SK-N-SH treated with all-trans-retinoic acid at 6 μM for 48 hours (cell line): ENCODE measurements at regions not wholly inside any gene's neighbourhood (a gene's known extent, or its start where the extent isn't known, plus 50 kb on each side); places are given as distances from the start of the nearest gene placed in this dataset.

Source experiments
- ATAC-seq: fragments of 200-7000 bp; cut with Tn5 transposase; 3 replicates; pipeline ENCODE4 v1.9.1; 2020; ENCODE audit warnings: mild to moderate bottlenecking, moderate library complexity
- ARNTL ChIP-seq: fragments of 450-650 bp; formaldehyde crosslinking; IDR thresholded peaks from 2 replicates; pipeline ENCODE4 v1.5.0; 2020; ENCODE audit warnings: low read depth, mild to moderate bottlenecking, moderate library complexity, borderline replicate concordance
- BACH2 ChIP-seq: fragments of 250-450 bp; sonication (Bioruptor Pico); IDR thresholded peaks from 2 replicates; pipeline ENCODE4 v1.9.0; 2021; ENCODE audit warnings: mild to moderate bottlenecking, borderline replicate concordance
- CSDC2 ChIP-seq: fragments of 250-450 bp; sonication (Bioruptor Pico); IDR thresholded peaks from 2 replicates; pipeline ENCODE4 v1.5.0; 2020; ENCODE audit warnings: mild to moderate bottlenecking, moderate library complexity
- ESRRG ChIP-seq: fragments of 250-450 bp; sonication (Bioruptor Pico); IDR thresholded peaks from 2 replicates; pipeline ENCODE4 v1.6.1; 2021; ENCODE audit warnings: mild to moderate bottlenecking
- GLIS3 ChIP-seq: fragments of 250-450 bp; sonication (Bioruptor Pico); IDR thresholded peaks from 2 replicates; pipeline ENCODE4 v1.5.0; 2020; ENCODE audit warnings: mild to moderate bottlenecking, moderate library complexity
- ISL1 ChIP-seq: fragments of 250-450 bp; sonication (Bioruptor Pico); IDR thresholded peaks from 2 replicates; pipeline ENCODE4 v2.1.2; 2022; ENCODE audit warnings: mild to moderate bottlenecking, moderate library complexity
- OSR1 ChIP-seq: fragments of 250-450 bp; sonication (Bioruptor Pico); IDR thresholded peaks from 2 replicates; pipeline ENCODE4 v1.8.0; 2022; ENCODE audit warnings: moderate library complexity, mild to moderate bottlenecking, inconsistent platforms
- PPARA ChIP-seq: fragments of 250-450 bp; sonication (Bioruptor Pico); IDR thresholded peaks from 2 replicates; pipeline ENCODE4 v1.5.0; 2020; ENCODE audit warnings: mild to moderate bottlenecking, borderline replicate concordance
- RARB ChIP-seq: fragments of 250-450 bp; sonication (Bioruptor Pico); IDR thresholded peaks from 2 replicates; pipeline ENCODE4 v1.8.0; 2021; ENCODE audit warnings: mild to moderate bottlenecking, moderate library complexity
- SNAI2 ChIP-seq: fragments of 250-450 bp; sonication (Bioruptor Pico); IDR thresholded peaks from 2 replicates; pipeline ENCODE4 v1.5.0; 2020; ENCODE audit warnings: mild to moderate bottlenecking, moderate library complexity
- TCF4 ChIP-seq: fragments of 250-450 bp; sonication (Bioruptor Pico); IDR thresholded peaks from 2 replicates; pipeline ENCODE4 v1.8.0; 2021; ENCODE audit warnings: mild to moderate bottlenecking, moderate library complexity, borderline replicate concordance
- TOX ChIP-seq: fragments of 250-450 bp; sonication (Bioruptor Pico); IDR thresholded peaks from 2 replicates; pipeline ENCODE4 v1.8.0; 2021; ENCODE audit warnings: mild to moderate bottlenecking, moderate library complexity, borderline replicate concordance
- ZC3H10 ChIP-seq: fragments of 250-450 bp; sonication (Bioruptor Pico); IDR thresholded peaks from 2 replicates; pipeline ENCODE4 v1.5.1; 2021; ENCODE audit warnings: mild to moderate bottlenecking, moderate library complexity
- ZFP3 ChIP-seq: fragments of 250-450 bp; sonication (Bioruptor Pico); IDR thresholded peaks from 2 replicates; pipeline ENCODE4 v1.5.0; 2020; ENCODE audit warnings: mild to moderate bottlenecking, moderate library complexity
- ZFP30 ChIP-seq: fragments of 450-650 bp; formaldehyde crosslinking; IDR thresholded peaks from 2 replicates; pipeline ENCODE4 v1.5.0; 2022; ENCODE audit warnings: mild to moderate bottlenecking, moderate library complexity
- ZNF70 ChIP-seq: fragments of 450-650 bp; formaldehyde crosslinking; IDR thresholded peaks from 2 replicates; pipeline ENCODE4 v1.5.0; 2020; ENCODE audit warnings: mild to moderate bottlenecking, moderate library complexity
- TF ChIP-seq, protein P1 (sequence below): fragments of 250-450 bp; sonication (Bioruptor Pico); IDR thresholded peaks from 2 replicates; pipeline ENCODE4 v1.5.1; 2020; ENCODE audit warnings: low read depth, mild to moderate bottlenecking, moderate library complexity
- TF ChIP-seq, protein P2 (sequence below): fragments of 250-450 bp; sonication (Bioruptor Pico); IDR thresholded peaks from 2 replicates; pipeline ENCODE4 v1.8.0; 2021; ENCODE audit warnings: low read depth, mild to moderate bottlenecking, moderate library complexity, borderline replicate concordance
- TF ChIP-seq, protein P3 (sequence below): fragments of 250-450 bp; sonication (Bioruptor Pico); IDR thresholded peaks from 2 replicates; pipeline ENCODE4 v1.8.0; 2020; ENCODE audit warnings: mild to moderate bottlenecking, moderate library complexity, borderline replicate concordance

DNA sequence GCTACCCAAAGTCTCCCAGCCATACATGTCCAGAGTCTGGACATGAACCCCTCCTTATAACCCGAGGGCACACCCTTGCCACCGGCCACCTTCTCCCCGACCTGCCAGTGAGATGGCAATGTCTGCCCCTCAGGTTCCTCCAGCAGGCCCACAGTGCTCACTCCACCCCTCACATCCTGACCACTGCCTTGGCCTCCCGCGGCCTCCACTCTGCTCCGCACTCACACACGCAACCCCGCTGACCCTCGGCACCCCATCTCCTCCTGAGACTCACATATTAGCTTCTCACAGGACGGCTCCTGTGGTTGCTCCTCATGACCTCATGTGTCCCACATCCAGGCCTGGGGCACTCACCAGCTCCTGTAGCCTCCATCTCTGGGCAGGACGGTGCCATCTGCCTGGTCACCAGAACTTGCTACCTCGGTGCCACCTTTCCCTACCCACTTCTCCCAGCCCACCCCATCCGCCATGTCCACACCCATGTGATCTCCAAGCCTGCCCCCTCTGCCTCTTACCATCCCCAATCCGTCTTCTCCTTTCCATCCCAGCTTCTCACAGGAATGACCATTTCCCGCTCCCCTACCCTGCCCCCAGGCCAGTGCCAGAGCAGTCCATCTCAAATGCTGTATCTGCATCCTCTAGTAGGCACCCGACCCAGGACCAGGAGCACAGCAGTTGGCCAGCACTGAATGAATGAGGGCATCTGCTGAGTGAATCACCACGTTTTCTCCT is 198.6 kb upstream of the DIO3 start:
- TF ChIP-seq ISL1 (no peak), CSDC2 (CRISPR knock-in tag) (no peak), PPARA (no peak), OSR1 (no peak), ESRRG (CRISPR knock-in tag) (no peak), TCF4 (CRISPR knock-in tag) (no peak), SNAI2 (CRISPR knock-in tag) (no peak), BACH2 (CRISPR knock-in tag) (no peak), ZC3H10 (CRISPR knock-in tag) (no peak), TOX (CRISPR knock-in tag) (no peak), GLIS3 (CRISPR knock-in tag) (no peak)
- TF ChIP-seq, protein P1, sequence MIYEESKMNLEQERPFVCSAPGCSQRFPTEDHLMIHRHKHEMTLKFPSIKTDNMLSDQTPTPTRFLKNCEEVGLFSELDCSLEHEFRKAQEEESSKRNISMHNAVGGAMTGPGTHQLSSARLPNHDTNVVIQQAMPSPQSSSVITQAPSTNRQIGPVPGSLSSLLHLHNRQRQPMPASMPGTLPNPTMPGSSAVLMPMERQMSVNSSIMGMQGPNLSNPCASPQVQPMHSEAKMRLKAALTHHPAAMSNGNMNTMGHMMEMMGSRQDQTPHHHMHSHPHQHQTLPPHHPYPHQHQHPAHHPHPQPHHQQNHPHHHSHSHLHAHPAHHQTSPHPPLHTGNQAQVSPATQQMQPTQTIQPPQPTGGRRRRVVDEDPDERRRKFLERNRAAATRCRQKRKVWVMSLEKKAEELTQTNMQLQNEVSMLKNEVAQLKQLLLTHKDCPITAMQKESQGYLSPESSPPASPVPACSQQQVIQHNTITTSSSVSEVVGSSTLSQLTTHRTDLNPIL (CRISPR knock-in tag) = no peak

DNA sequence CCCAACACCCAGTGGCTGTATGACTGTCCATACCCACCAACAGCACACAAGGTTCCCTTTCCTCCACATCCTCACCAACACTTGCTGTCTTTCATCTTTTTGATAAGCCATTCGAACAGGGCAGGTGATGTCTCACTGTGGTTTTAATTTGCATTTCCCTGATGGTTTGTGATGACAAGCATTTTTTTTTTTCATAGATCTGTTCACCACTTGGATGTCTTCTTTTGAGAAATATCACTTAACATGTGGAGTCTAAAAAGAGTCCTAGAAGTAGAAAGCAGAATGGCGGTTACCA is 198.1 kb upstream of the DIO3 start:
- no peak for TF ChIP-seq ZFP3 (CRISPR knock-in tag)
- TF ChIP-seq ISL1 = no peak
- no peak for TF ChIP-seq ARNTL (CRISPR knock-in tag)
- TF ChIP-seq PPARA = no peak
- TF ChIP-seq TOX (CRISPR knock-in tag) = no peak
- TF ChIP-seq ZC3H10 (CRISPR knock-in tag) = no peak
- no peak for TF ChIP-seq RARB (CRISPR knock-in tag)
- TF ChIP-seq BACH2 (CRISPR knock-in tag) = no peak
- TF ChIP-seq GLIS3 (CRISPR knock-in tag) = no peak
- TF ChIP-seq, protein P2, sequence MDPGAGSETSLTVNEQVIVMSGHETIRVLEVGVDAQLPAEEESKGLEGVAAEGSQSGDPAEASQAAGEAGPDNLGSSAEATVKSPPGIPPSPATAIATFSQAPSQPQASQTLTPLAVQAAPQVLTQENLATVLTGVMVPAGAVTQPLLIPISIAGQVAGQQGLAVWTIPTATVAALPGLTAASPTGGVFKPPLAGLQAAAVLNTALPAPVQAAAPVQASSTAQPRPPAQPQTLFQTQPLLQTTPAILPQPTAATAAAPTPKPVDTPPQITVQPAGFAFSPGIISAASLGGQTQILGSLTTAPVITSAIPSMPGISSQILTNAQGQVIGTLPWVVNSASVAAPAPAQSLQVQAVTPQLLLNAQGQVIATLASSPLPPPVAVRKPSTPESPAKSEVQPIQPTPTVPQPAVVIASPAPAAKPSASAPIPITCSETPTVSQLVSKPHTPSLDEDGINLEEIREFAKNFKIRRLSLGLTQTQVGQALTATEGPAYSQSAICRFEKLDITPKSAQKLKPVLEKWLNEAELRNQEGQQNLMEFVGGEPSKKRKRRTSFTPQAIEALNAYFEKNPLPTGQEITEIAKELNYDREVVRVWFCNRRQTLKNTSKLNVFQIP = no peak
- TF ChIP-seq OSR1 = no peak
- TF ChIP-seq, protein P1 (CRISPR knock-in tag) = no peak
- no peak for TF ChIP-seq ZNF70 (CRISPR knock-in tag)
- no peak for TF ChIP-seq SNAI2 (CRISPR knock-in tag)
- ATAC-seq = no peak

More for the DNA sequence above, 198.6 kb upstream of the DIO3 start:
- no peak for ATAC-seq

DNA sequence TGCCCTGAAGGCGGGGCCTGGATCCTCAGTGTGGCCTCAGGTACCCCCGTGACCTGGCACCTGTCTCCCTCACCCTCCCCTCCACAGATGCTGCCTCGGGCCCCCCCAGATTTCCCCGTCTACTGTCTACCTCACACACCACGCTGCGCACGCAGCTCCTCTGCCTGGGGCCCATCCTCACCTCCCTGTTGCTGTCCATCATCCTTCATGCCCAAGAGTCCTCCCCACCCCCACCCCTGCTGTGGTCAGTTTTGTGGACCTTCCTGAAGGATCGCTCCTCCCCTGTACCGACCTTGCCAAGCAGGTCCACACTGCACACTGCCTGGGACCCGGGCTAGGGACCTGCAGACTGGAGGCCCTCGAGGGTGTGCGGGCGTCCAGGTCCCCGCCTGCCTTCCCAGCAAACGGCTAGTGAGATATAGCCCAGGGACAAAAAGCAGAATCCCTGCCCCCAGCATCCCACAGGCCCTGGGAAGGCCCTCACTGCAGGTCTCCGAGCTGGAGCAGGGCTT is 197.4 kb upstream of the DIO3 start:
- ATAC-seq = no peak
- TF ChIP-seq ISL1 (no peak), RARB (CRISPR knock-in tag) (no peak), OSR1 (no peak), TCF4 (CRISPR knock-in tag) (no peak), CSDC2 (CRISPR knock-in tag) (no peak), SNAI2 (CRISPR knock-in tag) (no peak), ZFP30 (no peak)
- TF ChIP-seq, protein P1 (CRISPR knock-in tag) = no peak
- TF ChIP-seq, protein P3, sequence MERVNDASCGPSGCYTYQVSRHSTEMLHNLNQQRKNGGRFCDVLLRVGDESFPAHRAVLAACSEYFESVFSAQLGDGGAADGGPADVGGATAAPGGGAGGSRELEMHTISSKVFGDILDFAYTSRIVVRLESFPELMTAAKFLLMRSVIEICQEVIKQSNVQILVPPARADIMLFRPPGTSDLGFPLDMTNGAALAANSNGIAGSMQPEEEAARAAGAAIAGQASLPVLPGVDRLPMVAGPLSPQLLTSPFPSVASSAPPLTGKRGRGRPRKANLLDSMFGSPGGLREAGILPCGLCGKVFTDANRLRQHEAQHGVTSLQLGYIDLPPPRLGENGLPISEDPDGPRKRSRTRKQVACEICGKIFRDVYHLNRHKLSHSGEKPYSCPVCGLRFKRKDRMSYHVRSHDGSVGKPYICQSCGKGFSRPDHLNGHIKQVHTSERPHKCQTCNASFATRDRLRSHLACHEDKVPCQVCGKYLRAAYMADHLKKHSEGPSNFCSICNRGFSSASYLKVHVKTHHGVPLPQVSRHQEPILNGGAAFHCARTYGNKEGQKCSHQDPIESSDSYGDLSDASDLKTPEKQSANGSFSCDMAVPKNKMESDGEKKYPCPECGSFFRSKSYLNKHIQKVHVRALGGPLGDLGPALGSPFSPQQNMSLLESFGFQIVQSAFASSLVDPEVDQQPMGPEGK (CRISPR knock-in tag) = no peak
